Vagina (tissue), 2 donors: ENCODE measurements at regions not wholly inside any gene's neighbourhood (a gene's known extent, or its start where the extent isn't known, plus 50 kb on each side); places are given as distances from the start of the nearest gene placed in this dataset.

Experiments used
- CTCF ChIP-seq, 3 experiments: fragments of 450-650 bp in 2 of 3; fragments of 200-600 bp in 1 of 3; sonication (generic) in 1 of 3; IDR thresholded peaks; one replicate each; pipeline ENCODE4 v1.5.1; 2017 to 2019; ENCODE audit warnings: antibody characterized with exemption in 3 of 3, mild to moderate bottlenecking in 2 of 3, moderate library complexity in 2 of 3
- POLR2A ChIP-seq, 2 donors: fragments of 450-650 bp; IDR thresholded peaks; one replicate each; pipeline ENCODE4 v1.6.1; 2017; ENCODE audit warnings: antibody characterized with exemption in 2 of 2, mild to moderate bottlenecking in 2 of 2, moderate library complexity in 2 of 2
- POLR2AphosphoS5 ChIP-seq, 2 donors: sonication (generic); formaldehyde crosslinking; IDR thresholded peaks; one replicate each; pipeline ENCODE4 v1.9.0; 2017; ENCODE audit warnings: antibody characterized with exemption in 2 of 2, mild to moderate bottlenecking in 2 of 2, low read depth in 1 of 2; ENCODE audit not compliant: insufficient read depth in 1 of 2

GRCh38 chr3:55409806-55410205 is 77.3 kb downstream of the WNT5A start:
- TF ChIP-seq CTCF (IDR thresholded peaks at IDR 0.05) (no peak), POLR2A (IDR thresholded peaks at IDR 0.05) (no peak), POLR2AphosphoS5 (IDR thresholded peaks at IDR 0.05; ENCODE audit: insufficient read depth in 1 of 2, low read depth in 1 of 2) (no peak)
